Activated CD4-positive, alpha-beta T cell treated with anti-CD3 and anti-CD28 coated beads, Interleukin-2, amount 10 ng/mL, durations not matched to agents 7 days and 5 days (primary cell): ENCODE measurements at regions not wholly inside any gene's neighbourhood (a gene's known extent, or its start where the extent isn't known, plus 50 kb on each side); places are given as distances from the start of the nearest gene placed in this dataset.

Experiments used
- CTCF ChIA-PET: fragments of 350-600 bp; sonication (Branson Sonifier 250); formaldehyde crosslinking; loops from one replicate; lab custom pipeline; 2021; ENCODE audit warnings: antibody characterized with exemption; lab: Charles Lee
- POLR2A ChIA-PET: fragments of 350-600 bp; sonication (Branson Sonifier 250); formaldehyde crosslinking; loops from one replicate; lab custom pipeline; 2021; ENCODE audit warnings: antibody characterized with exemption; lab: Charles Lee
- DNase-seq: peaks from one replicate; pipeline ENCODE4 v3.0.0-alpha.2; 2020
- H3K27ac Mint-ChIP-seq: one replicate; pipeline ENCODE4 v1.8.0; 2021; ENCODE audit warnings: mild to moderate bottlenecking, moderate library complexity, mixed read lengths
- H3K27me3 Mint-ChIP-seq: one replicate; pipeline ENCODE4 v1.8.0; 2021; ENCODE audit warnings: mixed read lengths
- H3K36me3 Mint-ChIP-seq: one replicate; pipeline ENCODE4 v1.8.0; 2021; ENCODE audit warnings: low read depth, mixed read lengths
- H3K4me1 Mint-ChIP-seq: one replicate; pipeline ENCODE4 v1.8.0; 2021; ENCODE audit warnings: mixed read lengths
- H3K4me3 Mint-ChIP-seq: one replicate; pipeline ENCODE4 v1.8.0; 2021; ENCODE audit warnings: mild to moderate bottlenecking, moderate library complexity, mixed read lengths
- H3K9me3 Mint-ChIP-seq: one replicate; pipeline ENCODE4 v1.8.0; 2021; ENCODE audit warnings: mixed read lengths

- ChIA-PET CTCF (no interaction called here), POLR2A (no interaction called here)
- H3K27ac Mint-ChIP-seq = no peak overlapping the region
- peaks cover 17% of the 10 kb centered on the region for H3K9me3 Mint-ChIP-seq
- no peak for DNase-seq
- no peaks in the 10 kb centered on the region for H3K36me3 Mint-ChIP-seq
- peaks cover 2% of the 10 kb centered on the region for H3K4me1 Mint-ChIP-seq
- no peak overlapping the region for H3K4me3 Mint-ChIP-seq
- H3K27me3 Mint-ChIP-seq = no peaks in the 10 kb centered on the region
These were observed 60.1 kb upstream of the ELN start for GRCh38 chr7:73967832-73968290.

- CTCF ChIA-PET = no interaction called here
- POLR2A ChIA-PET = no interaction called here
- H3K9me3 Mint-ChIP-seq = peaks cover 13% of the 10 kb centered on the region
These were observed 59.5 kb upstream of the ELN start for GRCh38 chr7:73968487-73968886.

GRCh38 chr7:73969991-73970390, 58.0 kb upstream of the ELN start:
- ChIA-PET CTCF (interaction anchor here (1.3 kb wide), 1 partner anchor 52 kb away, joined by 3 read pairs; no protein-coding TSS in a partner anchor), POLR2A (no interaction called here)
- DNase-seq = no peak
- Mint-ChIP-seq H3K9me3 (peaks cover 3% of the 10 kb centered on the region), H3K27me3 (no peaks in the 10 kb centered on the region), H3K27ac (no peak overlapping the region), H3K4me1 (peaks cover 2% of the 10 kb centered on the region), H3K36me3 (no peaks in the 10 kb centered on the region), H3K4me3 (no peak overlapping the region)

More at GRCh38 chr7:73968487-73968886, 59.5 kb upstream of the ELN start:
- Mint-ChIP-seq H3K27me3 (no peaks in the 10 kb centered on the region), H3K27ac (no peak overlapping the region), H3K36me3 (no peaks in the 10 kb centered on the region), H3K4me1 (peaks cover 2% of the 10 kb centered on the region), H3K4me3 (no peak overlapping the region)
- DNase-seq = no peak

- ChIA-PET POLR2A (no interaction called here), CTCF (interaction anchor here (0.6 to 1.3 kb wide), 3 partner anchors 10 to 648 kb away, joined by 3 to 4 read pairs (median 3); no protein-coding TSS in a partner anchor)
- H3K27me3 Mint-ChIP-seq = no peaks in the 10 kb centered on the region
- no peak overlapping the region for H3K4me3 Mint-ChIP-seq
- peaks cover 2% of the 10 kb centered on the region for H3K4me1 Mint-ChIP-seq
- no peak overlapping the region for H3K27ac Mint-ChIP-seq
- DNase-seq = no peak
- H3K36me3 Mint-ChIP-seq = no peaks in the 10 kb centered on the region
- peaks cover 3% of the 10 kb centered on the region for H3K9me3 Mint-ChIP-seq
These were observed 57.2 kb upstream of the ELN start for GRCh38 chr7:73970801-73971229.

- no peak for DNase-seq
- Mint-ChIP-seq H3K4me3 (no peak overlapping the region), H3K4me1 (peaks cover 2% of the 10 kb centered on the region), H3K9me3 (peaks cover 3% of the 10 kb centered on the region), H3K27me3 (no peaks in the 10 kb centered on the region), H3K36me3 (no peaks in the 10 kb centered on the region), H3K27ac (no peak overlapping the region)
- ChIA-PET POLR2A (no interaction called here), CTCF (interaction anchor here (0.6 to 1.3 kb wide), 2 partner anchors 9 to 51 kb away, joined by 3 read pairs; no protein-coding TSS in a partner anchor)
These were observed 56.7 kb upstream of the ELN start for GRCh38 chr7:73971322-73971703.

GRCh38 chr7:73971704-73972341, 56.1 kb upstream of the ELN start:
- Mint-ChIP-seq H3K27ac (no peak overlapping the region), H3K36me3 (no peaks in the 10 kb centered on the region), H3K9me3 (peaks cover 3% of the 10 kb centered on the region), H3K4me1 (peaks cover 2% of the 10 kb centered on the region), H3K27me3 (no peaks in the 10 kb centered on the region), H3K4me3 (no peak overlapping the region)
- ChIA-PET POLR2A (no interaction called here), CTCF (interaction anchor here (0.6 kb wide), 1 partner anchor 9 kb away, joined by 3 read pairs; no protein-coding TSS in a partner anchor)
- no peak for DNase-seq

GRCh38 chr7:73972614-73973013, 55.4 kb upstream of the ELN start:
- Mint-ChIP-seq H3K4me3 (no peak overlapping the region), H3K36me3 (no peaks in the 10 kb centered on the region), H3K27me3 (no peaks in the 10 kb centered on the region), H3K4me1 (peaks cover 2% of the 10 kb centered on the region), H3K9me3 (peaks cover 2% of the 10 kb centered on the region), H3K27ac (no peak overlapping the region)
- DNase-seq = no peak
- CTCF ChIA-PET = no interaction called here
- POLR2A ChIA-PET = no interaction called here

- POLR2A ChIA-PET = no interaction called here
- H3K4me1 Mint-ChIP-seq = peaks cover 2% of the 10 kb centered on the region
- H3K9me3 Mint-ChIP-seq = no peaks in the 10 kb centered on the region
- no peak overlapping the region for H3K4me3 Mint-ChIP-seq
- H3K27ac Mint-ChIP-seq = no peak overlapping the region
- no peak for DNase-seq
- CTCF ChIA-PET = no interaction called here
- no peaks in the 10 kb centered on the region for H3K27me3 Mint-ChIP-seq
- no peaks in the 10 kb centered on the region for H3K36me3 Mint-ChIP-seq
These were observed 54.9 kb upstream of the ELN start for GRCh38 chr7:73973091-73973490.

GRCh38 chr7:73974101-73974947, 53.6 kb upstream of the ELN start:
- H3K4me1 Mint-ChIP-seq = peaks cover 2% of the 10 kb centered on the region
- no peaks in the 10 kb centered on the region for H3K9me3 Mint-ChIP-seq
- H3K27ac Mint-ChIP-seq = no peak overlapping the region
- ChIA-PET CTCF (interaction anchor here (0.6 kb wide), 1 partner anchor 370 kb away, joined by 3 read pairs; no protein-coding TSS in a partner anchor), POLR2A (no interaction called here)
- H3K4me3 Mint-ChIP-seq = no peak overlapping the region
- DNase-seq = no peak
- H3K27me3 Mint-ChIP-seq = no peaks in the 10 kb centered on the region
- H3K36me3 Mint-ChIP-seq = no peaks in the 10 kb centered on the region

GRCh38 chr7:73974948-73975926, 52.7 kb upstream of the ELN start:
- no peak overlapping the region for H3K4me3 Mint-ChIP-seq
- DNase-seq = no peak
- no peaks in the 10 kb centered on the region for H3K9me3 Mint-ChIP-seq
- no peaks in the 10 kb centered on the region for H3K27me3 Mint-ChIP-seq
- CTCF ChIA-PET = no interaction called here
- POLR2A ChIA-PET = no interaction called here
- H3K4me1 Mint-ChIP-seq = peaks cover 2% of the 10 kb centered on the region
- H3K27ac Mint-ChIP-seq = no peak overlapping the region
- no peaks in the 10 kb centered on the region for H3K36me3 Mint-ChIP-seq

- CTCF ChIA-PET = no interaction called here
- Mint-ChIP-seq H3K36me3 (no peaks in the 10 kb centered on the region), H3K27me3 (no peaks in the 10 kb centered on the region)
These were observed 51.0 kb upstream of the ELN start for GRCh38 chr7:73976761-73977618.

More at GRCh38 chr7:73976761-73977618, 51.0 kb upstream of the ELN start:
- POLR2A ChIA-PET = interaction anchor here (0.7 kb wide), 1 partner anchor 242 kb away, joined by 4 read pairs; no protein-coding TSS in a partner anchor
- DNase-seq = no peak
- no peaks in the 10 kb centered on the region for H3K4me1 Mint-ChIP-seq
- H3K9me3 Mint-ChIP-seq = no peaks in the 10 kb centered on the region
- H3K4me3 Mint-ChIP-seq = no peak overlapping the region
- H3K27ac Mint-ChIP-seq = no peak overlapping the region
